ENCODE measurements at regions not wholly inside any gene's neighbourhood (a gene's known extent, or its start where the extent isn't known, plus 50 kb on each side); places are given as distances from the start of the nearest gene placed in this dataset.
"Not testable (repeated sequence)": the region's sequence is repeated elsewhere in the genome, so short reads cannot be mapped to it uniquely, and the experiment has no call there.

- H3K36me3 ChIP-seq, result no peaks in the 10 kb centered on the region
- no peaks in the 10 kb centered on the region for H3K4me1 ChIP-seq
- no peak overlapping the region for H3K27ac ChIP-seq
- no peaks in the 10 kb centered on the region for H3K9me3 ChIP-seq
- WGBS, 2 donors (ENCODE audit: low coverage in 1 of 2), result no CpG with 5 or more reads among the region's 4 CpGs
- TF ChIP-seq EP300 (IDR thresholded peaks at IDR 0.05) (no peak), POLR2AphosphoS5 (IDR thresholded peaks at IDR 0.05) (no peak), CTCF (IDR thresholded peaks at IDR 0.05) (no peak)
- no peak for ATAC-seq
- no peak overlapping the region for H3K4me3 ChIP-seq
- peaks cover 27% of the 10 kb centered on the region for H3K27me3 ChIP-seq
These were observed 346.4 kb upstream of the HS6ST1 start for GRCh38 chr2:128665113-128665512.

DNA sequence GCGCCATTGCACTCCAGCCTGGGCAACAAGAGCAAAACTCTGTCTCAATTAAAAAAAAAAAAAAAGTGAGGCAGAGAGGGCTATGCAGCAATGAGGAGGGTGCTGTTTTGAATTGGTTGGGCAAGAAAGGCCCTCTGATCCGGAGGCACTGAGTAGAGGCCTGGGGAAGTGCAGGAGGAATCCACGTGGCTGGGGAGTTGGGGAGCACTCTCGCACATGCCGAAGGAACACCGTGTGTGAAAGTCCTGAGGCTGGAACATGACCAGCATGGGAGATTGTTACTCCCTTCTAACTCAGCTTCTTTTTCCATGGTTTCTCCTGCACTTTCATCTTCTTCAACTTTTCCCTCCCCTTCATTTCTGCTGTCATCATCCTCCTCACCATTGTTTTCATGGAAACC, 347.9 kb upstream of the HS6ST1 start:
- Histone ChIP-seq H3K36me3 (no peaks in the 10 kb centered on the region), H3K4me3 (no peak overlapping the region), H3K4me1 (no peaks in the 10 kb centered on the region), H3K9me3 (no peaks in the 10 kb centered on the region), H3K27ac (no peak overlapping the region), H3K27me3 (peaks cover 20% of the 10 kb centered on the region)
- TF ChIP-seq CTCF (IDR thresholded peaks at IDR 0.05), result no peak
- no peak for TF ChIP-seq POLR2A (IDR thresholded peaks at IDR 0.05)
- no peak for TF ChIP-seq EP300 (IDR thresholded peaks at IDR 0.05)
- no peak for ATAC-seq
- 75 to 87% methylated on average over 4 to 6 of the region's 6 CpGs for WGBS, 2 donors (ENCODE audit: low coverage in 1 of 2)

DNA sequence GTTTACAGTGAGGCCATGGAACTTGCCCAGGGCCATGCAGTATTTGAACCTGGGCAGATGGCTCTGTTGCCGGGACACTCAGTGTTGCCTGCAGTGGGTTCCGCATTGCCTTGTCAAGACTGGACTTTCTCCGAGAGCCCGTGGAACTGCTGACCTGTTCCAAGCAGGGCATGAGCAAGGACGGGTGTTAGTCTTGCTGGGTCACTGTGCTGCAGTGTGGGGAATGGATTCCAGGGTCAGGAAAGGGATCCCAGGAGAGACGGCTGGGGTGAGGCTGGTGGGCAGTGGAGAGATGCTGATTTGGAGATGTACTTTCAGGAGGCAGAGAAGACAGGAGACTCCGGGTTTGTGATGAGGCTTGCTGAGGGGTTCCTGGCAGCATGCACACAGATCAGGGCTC, 348.7 kb upstream of the HS6ST1 start:
- Histone ChIP-seq H3K9me3 (peaks cover 0 to 2% (median 0%) of the 10 kb centered on the region in 3 donors), H3K27me3 (peaks cover 17% of the 10 kb centered on the region), H3K4me1 (no peaks in the 10 kb centered on the region), H3K4me3 (no peak overlapping the region), H3K36me3 (no peaks in the 10 kb centered on the region), H3K27ac (no peak overlapping the region)
- ATAC-seq, result no peak
- 93 to 100% methylated on average over 2 to 3 of the region's 7 CpGs for WGBS, 2 donors (ENCODE audit: low coverage in 1 of 2)
- TF ChIP-seq EP300 (IDR thresholded peaks at IDR 0.05), result no peak
- TF ChIP-seq CTCF (IDR thresholded peaks at IDR 0.05), result no peak
- TF ChIP-seq POLR2AphosphoS5 (IDR thresholded peaks at IDR 0.05), result no peak
- no peak for TF ChIP-seq POLR2A (IDR thresholded peaks at IDR 0.05)

GRCh38 chr2:128668946-128669345, 350.3 kb upstream of the HS6ST1 start:
- Histone ChIP-seq H3K27ac (no peak overlapping the region), H3K9me3 (peaks cover 0 to 7% (median 0%) of the 10 kb centered on the region in 3 donors), H3K4me1 (no peaks in the 10 kb centered on the region), H3K36me3 (no peaks in the 10 kb centered on the region), H3K4me3 (no peak overlapping the region), H3K27me3 (peaks cover 4% of the 10 kb centered on the region)
- TF ChIP-seq CTCF (IDR thresholded peaks at IDR 0.05) (no peak), POLR2A (IDR thresholded peaks at IDR 0.05) (no peak), POLR2AphosphoS5 (IDR thresholded peaks at IDR 0.05) (no peak), EP300 (IDR thresholded peaks at IDR 0.05) (no peak)
- no peak for ATAC-seq
- 100% methylated on average over 1 to 2 of the region's 2 CpGs for WGBS, 2 donors (ENCODE audit: low coverage in 1 of 2)

DNA sequence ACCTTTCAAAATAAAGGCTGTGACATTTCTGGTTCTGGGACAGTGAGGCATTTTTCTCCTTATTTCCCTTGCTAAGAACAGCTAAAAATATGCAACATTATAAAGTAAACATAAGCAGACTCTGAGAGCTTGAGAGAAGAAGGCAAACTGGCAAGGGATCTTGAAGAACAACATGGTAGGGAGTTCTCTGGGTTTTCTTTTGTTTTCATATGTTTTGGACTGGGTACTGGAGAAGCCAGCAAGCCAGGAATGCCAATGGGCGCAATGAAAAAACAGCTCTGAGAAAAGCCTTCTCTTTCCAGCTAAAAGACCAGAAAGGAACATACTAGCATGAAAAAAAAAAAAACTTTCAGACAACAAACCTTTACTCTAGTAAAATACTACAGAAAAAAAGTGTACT, 351.4 kb upstream of the HS6ST1 start:
- Histone ChIP-seq H3K36me3 (no peaks in the 10 kb centered on the region), H3K4me1 (no peaks in the 10 kb centered on the region), H3K9me3 (peaks cover 0 to 7% (median 0%) of the 10 kb centered on the region in 3 donors), H3K4me3 (no peak overlapping the region), H3K27ac (no peak overlapping the region), H3K27me3 (peaks cover 4% of the 10 kb centered on the region)
- TF ChIP-seq CTCF (IDR thresholded peaks at IDR 0.05) (no peak), EP300 (IDR thresholded peaks at IDR 0.05) (no peak), POLR2AphosphoS5 (IDR thresholded peaks at IDR 0.05) (no peak), POLR2A (IDR thresholded peaks at IDR 0.05) (no peak)
- WGBS, 2 donors (ENCODE audit: low coverage in 1 of 2), result 90 to 100% methylated on average over 1 of the region's 1 CpG
- no peak for ATAC-seq

DNA sequence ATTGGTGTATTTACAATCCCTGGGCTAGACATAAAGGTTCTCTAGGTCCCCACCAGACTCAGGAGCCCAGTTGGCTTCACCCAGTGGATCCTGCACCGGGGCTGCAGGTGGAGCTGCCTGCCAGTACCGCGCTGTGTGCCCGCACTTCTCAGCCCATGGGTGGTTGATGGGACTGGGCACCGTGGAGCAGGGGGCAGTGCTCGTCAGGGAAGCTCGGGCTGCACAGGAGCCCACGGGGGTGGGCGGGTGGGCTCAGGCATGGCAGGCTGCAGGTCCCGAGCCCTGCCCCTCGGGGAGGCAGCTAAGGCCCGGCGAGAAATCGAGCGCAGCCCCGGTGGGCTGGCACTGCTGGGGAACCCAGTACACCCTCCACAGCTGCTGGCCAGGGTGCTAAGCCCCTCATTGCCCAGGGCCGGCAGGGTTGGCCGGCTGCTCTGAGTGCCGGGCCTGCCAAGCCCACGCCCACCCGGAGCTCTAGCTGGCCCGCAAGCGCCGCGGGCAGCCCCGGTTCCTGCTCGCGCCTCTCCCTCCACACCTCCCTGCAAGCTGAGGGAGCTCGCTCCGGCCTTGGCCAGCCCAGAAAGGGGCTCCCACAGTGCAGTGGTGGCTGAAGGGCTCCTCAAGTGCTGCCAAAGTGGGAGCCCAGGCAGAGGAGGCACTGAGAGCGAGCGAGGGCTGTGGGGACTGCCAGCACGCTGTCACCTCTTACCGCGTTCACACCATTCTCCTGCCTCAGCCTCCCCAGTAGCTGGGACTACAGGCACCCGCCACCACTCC, 353.5 kb upstream of the HS6ST1 start:
- H3K4me3 ChIP-seq, ATAC-seq, H3K9me3 ChIP-seq, H3K27ac ChIP-seq, H3K36me3 ChIP-seq, H3K27me3 ChIP-seq, H3K4me1 ChIP-seq: not testable (repeated sequence)
- WGBS, 2 donors (ENCODE audit: low coverage in 1 of 2), result 92% methylated on average over 7 of the region's 36 CpGs; no CpG with 5 or more reads in 1 of the 2 donors

GRCh38 chr2:128679680-128680079, 361.0 kb upstream of the HS6ST1 start:
- H3K27me3 ChIP-seq, H3K27ac ChIP-seq, H3K4me3 ChIP-seq, H3K9me3 ChIP-seq, ATAC-seq, H3K4me1 ChIP-seq, H3K36me3 ChIP-seq: not testable (repeated sequence)
- 93 to 94% methylated on average over 7 of the region's 12 CpGs for whole genome bisulfite sequencing, 2 donors (ENCODE audit: low coverage in 1 of 2)

All from gastroesophageal sphincter (tissue), 4 donors.